ENCODE measurements at regions not wholly inside any gene's neighbourhood (a gene's known extent, or its start where the extent isn't known, plus 50 kb on each side); places are given as distances from the start of the nearest gene placed in this dataset.

DNA sequence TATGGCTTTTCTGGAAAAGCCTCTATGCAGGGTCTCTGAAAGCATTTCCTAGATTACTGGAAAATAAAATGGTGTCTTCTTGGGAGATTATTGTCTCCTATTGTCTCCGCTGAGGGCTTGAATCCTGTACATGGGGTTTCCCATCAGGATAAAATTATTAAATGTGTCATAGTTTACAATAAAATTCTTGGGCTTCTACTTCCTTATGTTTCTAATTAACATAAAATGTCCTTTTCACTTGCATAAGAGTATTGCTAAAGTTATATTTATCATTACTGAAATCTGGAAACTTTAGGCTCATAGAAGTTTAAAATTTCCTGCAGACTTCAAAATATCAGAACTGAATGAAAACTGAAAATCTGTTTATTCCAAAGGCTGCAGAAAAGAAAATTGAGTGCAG is 595.5 kb upstream of the AGTR1 start:
- TF ChIP-seq POLR2A (IDR thresholded peaks at IDR 0.05; ENCODE audit: low read depth, low read length) (no peak), POLR2AphosphoS5 (IDR thresholded peaks at IDR 0.05; ENCODE audit: low read depth, low read length) (no peak), TAF1 (IDR thresholded peaks at IDR 0.05; ENCODE audit: borderline replicate concordance, low read depth, low read length) (no peak)
